ENCODE measurements at regions not wholly inside any gene's neighbourhood (a gene's known extent, or its start where the extent isn't known, plus 50 kb on each side); places are given as distances from the start of the nearest gene placed in this dataset.

DNA sequence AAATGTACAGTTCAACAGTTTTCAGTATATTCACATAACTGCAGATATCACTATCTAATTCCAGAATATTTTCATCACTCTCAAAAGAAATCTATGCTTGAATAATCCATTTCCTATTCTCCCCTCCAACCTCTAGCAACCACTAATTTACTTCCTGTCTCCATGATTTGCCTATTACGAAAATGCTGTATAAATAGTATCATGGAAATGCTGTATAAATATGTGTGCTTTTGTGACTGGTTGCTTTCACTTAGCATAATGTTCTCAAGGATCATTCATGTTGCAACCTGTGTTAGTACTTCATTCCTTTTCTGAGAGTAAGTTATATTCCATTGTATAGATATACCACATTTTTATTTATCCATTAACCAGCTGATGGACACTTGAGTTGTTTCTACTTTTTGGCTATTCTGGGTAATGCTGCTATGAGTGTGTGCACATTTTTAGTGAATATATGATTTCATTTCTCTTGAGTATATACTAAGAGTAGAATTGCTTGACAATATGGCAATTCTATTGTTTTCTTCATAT lies 115.6 kb downstream of the TNFSF18 start (continued):
- TF ChIP-seq CHD7 (IDR thresholded peaks at IDR 0.05; ENCODE audit: insufficient replicate concordance, low read length) = no peak
- no peak for TF ChIP-seq RBBP5 (IDR thresholded peaks at IDR 0.05; ENCODE audit: borderline replicate concordance, low read depth, low read length)
- TF ChIP-seq FOSL1 (IDR thresholded peaks at IDR 0.05; ENCODE audit: insufficient read depth, low read depth, low read length) = no peak
- no peak for TF ChIP-seq CEBPB (IDR thresholded peaks at IDR 0.05; ENCODE audit: low read depth, low read length)

All from H1 (cell line).